PC-9 (cell line): ENCODE measurements at regions not wholly inside any gene's neighbourhood (a gene's known extent, or its start where the extent isn't known, plus 50 kb on each side); places are given as distances from the start of the nearest gene placed in this dataset.

Source experiments
- BruUV-seq: library from RNA; stranded (reverse); fragments of 400-500 nt; replicated peaks from 2 replicates; lab custom pipeline; 2021; lab: Mats Ljungman, UMichigan
- CTCF ChIA-PET: fragments of 300-600 bp; sonication (Branson Sonifier 250); formaldehyde crosslinking; loops from one replicate; lab custom pipeline; 2022; ENCODE audit warnings: antibody characterized with exemption; lab: Charles Lee
- POLR2A ChIA-PET: fragments of 300-600 bp; sonication (Branson Sonifier 250); formaldehyde crosslinking; loops from one replicate; lab custom pipeline; 2022; ENCODE audit warnings: antibody characterized with exemption; ENCODE audit not compliant: unreplicated experiment; lab: Charles Lee
- DNase-seq, 2 experiments: peaks; one replicate each; pipeline versions ENCODE4 v3.0.0 to v3.0.0-alpha.2; 2015 to 2022; ENCODE audit warnings: mixed read lengths in 1 of 2
- H2AFZ ChIP-seq: fragments of 200-600 bp; sonication (generic); 2 replicates; pipeline ENCODE4 v1.8.1; 2017; ENCODE audit warnings: antibody characterized with exemption
- H3F3A ChIP-seq: fragments of 200-600 bp; sonication (generic); 2 replicates; pipeline ENCODE4 v1.8.1; 2017; ENCODE audit warnings: antibody characterized with exemption, mild to moderate bottlenecking, low read depth; ENCODE audit not compliant: insufficient read depth
- H3K27ac ChIP-seq: fragments of 200-600 bp; sonication (generic); 2 replicates; pipeline ENCODE4 v1.6.1; 2016; ENCODE audit warnings: mixed run types
- H3K27me3 ChIP-seq: fragments of 200-600 bp; sonication (generic); 2 replicates; pipeline ENCODE4 v1.6.1; 2016; ENCODE audit warnings: low read depth, mixed run types; ENCODE audit not compliant: insufficient read depth
- H3K36me3 ChIP-seq: fragments of 200-600 bp; sonication (generic); 2 replicates; pipeline ENCODE4 v1.6.1; 2016; ENCODE audit warnings: low read depth, mixed run types
- H3K4me1 ChIP-seq: fragments of 200-600 bp; sonication (generic); replicated peaks from 2 replicates; pipeline ENCODE4 v1.6.1; 2016; ENCODE audit warnings: mixed run types; ENCODE audit not compliant: insufficient read depth
- H3K4me2 ChIP-seq: fragments of 200-600 bp; sonication (generic); 2 replicates; pipeline ENCODE4 v1.6.1; 2017; ENCODE audit warnings: mixed run types
- H3K4me3 ChIP-seq: fragments of 200-600 bp; sonication (generic); 2 replicates; pipeline ENCODE4 v1.6.1; 2016; ENCODE audit warnings: mixed run types
- H3K79me2 ChIP-seq: fragments of 200-600 bp; sonication (generic); 2 replicates; pipeline ENCODE4 v1.6.1; 2017; ENCODE audit warnings: low read depth, mixed run types
- H3K9me2 ChIP-seq: fragments of 200-600 bp; sonication (generic); 2 replicates; pipeline ENCODE4 v1.8.1; 2017; ENCODE audit warnings: mild to moderate bottlenecking; ENCODE audit not compliant: insufficient read depth
- H3K9me3 ChIP-seq: fragments of 200-600 bp; sonication (generic); 2 replicates; pipeline ENCODE4 v1.8.1; 2016; ENCODE audit warnings: low read depth; ENCODE audit not compliant: insufficient read depth
- H4K20me1 ChIP-seq: fragments of 200-600 bp; sonication (generic); 2 replicates; pipeline ENCODE4 v1.8.1; 2017; ENCODE audit not compliant: insufficient read depth
- EZH2 ChIP-seq: fragments of 200-600 bp; sonication (generic); IDR thresholded peaks from 2 replicates; pipeline ENCODE4 v1.8.0; 2017; ENCODE audit warnings: antibody characterized with exemption, low read depth
- intact Hi-C: fragments of 100-400 bp; cut with micrococcal nuclease; formaldehyde crosslinking; loops from one replicate; pipeline ENCODE4 v1.10.0; 2022; ENCODE audit not compliant: unreplicated experiment
- TF ChIP-seq, protein P1 (sequence below): fragments of 200-600 bp; sonication (generic); conservative IDR thresholded peaks from 2 replicates; pipeline ENCODE4 v1.6.1; 2017; ENCODE audit warnings: mixed run types, antibody characterized with exemption, mild to moderate bottlenecking, moderate library complexity

DNA sequence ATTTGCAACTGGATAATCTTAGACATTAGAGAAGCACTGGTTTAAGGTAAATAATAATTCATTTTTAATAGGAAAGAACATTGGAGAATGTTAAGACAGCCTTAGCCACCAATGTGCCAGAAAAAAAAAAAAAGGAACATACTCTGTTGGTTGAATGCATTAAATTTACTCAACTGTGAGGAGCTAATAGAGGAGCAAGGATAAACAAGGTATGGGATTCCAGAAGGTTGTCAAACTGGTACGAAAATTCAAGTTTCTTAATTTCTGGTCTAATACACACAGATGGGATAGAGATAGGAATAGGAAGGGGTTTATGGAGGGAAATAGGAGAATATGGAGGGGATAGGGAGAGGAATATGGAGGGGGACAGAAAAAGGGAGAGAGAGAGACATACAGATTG is 1096.6 kb downstream of the ARAP2 start:
- Histone ChIP-seq H3K27ac (no peak overlapping the region), H3K27me3 (no peaks in the 10 kb centered on the region), H3K4me2 (no peak overlapping the region), H3K9me2 (no peaks in the 10 kb centered on the region), H3K4me3 (no peak overlapping the region), H3F3A (no peaks in the 10 kb centered on the region), H3K36me3 (no peaks in the 10 kb centered on the region), H3K9me3 (no peaks in the 10 kb centered on the region), H2AFZ (no peak overlapping the region), H4K20me1 (no peaks in the 10 kb centered on the region), H3K4me1 (no peaks in the 10 kb centered on the region), H3K79me2 (no peaks in the 10 kb centered on the region)
- no TSS peak for BruUV-seq
- TF ChIP-seq EZH2, result no peak
- TF ChIP-seq, protein P1, sequence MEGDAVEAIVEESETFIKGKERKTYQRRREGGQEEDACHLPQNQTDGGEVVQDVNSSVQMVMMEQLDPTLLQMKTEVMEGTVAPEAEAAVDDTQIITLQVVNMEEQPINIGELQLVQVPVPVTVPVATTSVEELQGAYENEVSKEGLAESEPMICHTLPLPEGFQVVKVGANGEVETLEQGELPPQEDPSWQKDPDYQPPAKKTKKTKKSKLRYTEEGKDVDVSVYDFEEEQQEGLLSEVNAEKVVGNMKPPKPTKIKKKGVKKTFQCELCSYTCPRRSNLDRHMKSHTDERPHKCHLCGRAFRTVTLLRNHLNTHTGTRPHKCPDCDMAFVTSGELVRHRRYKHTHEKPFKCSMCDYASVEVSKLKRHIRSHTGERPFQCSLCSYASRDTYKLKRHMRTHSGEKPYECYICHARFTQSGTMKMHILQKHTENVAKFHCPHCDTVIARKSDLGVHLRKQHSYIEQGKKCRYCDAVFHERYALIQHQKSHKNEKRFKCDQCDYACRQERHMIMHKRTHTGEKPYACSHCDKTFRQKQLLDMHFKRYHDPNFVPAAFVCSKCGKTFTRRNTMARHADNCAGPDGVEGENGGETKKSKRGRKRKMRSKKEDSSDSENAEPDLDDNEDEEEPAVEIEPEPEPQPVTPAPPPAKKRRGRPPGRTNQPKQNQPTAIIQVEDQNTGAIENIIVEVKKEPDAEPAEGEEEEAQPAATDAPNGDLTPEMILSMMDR, result no peak
- intact Hi-C loops, result no loop called here
- ChIA-PET CTCF (no interaction called here), POLR2A (no interaction called here)
- DNase-seq, result no peak

DNA sequence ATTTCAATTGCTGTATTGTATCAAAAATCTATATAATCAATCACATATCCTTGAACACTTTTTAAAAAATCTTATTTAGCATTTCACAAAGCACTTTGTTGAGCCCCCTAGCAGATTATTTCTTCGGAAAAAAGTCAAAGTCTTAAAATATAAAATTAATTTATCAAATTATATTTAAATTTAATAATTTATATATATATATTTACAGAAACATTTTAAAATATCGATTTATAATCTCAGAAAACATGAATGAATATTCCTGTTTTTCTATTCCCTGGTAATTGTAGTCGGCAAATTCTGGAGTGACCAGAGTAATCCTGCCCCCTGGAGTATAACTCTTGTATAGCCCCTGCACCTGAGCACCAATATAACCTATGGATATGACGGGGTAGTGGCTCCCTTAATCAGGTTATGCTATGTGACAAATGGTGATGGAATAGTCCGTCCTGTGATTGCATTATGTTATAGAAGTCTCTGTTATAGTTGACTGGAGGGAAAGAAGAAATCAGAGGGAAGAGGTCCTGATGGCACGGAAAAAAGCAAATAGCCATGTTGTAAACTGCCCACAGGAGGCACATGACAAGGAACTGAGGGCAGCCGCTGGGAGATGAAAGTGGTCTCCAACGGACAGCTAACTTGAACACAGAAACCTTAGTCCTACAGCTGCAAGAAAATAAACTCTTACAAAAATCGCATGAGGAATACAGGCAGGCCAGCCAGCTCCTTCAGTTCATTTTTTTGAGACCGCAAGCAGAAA is 1092.3 kb downstream of the ARAP2 start:
- no peak for TF ChIP-seq EZH2
- TF ChIP-seq, protein P1, result peak; percentile 78
- no TSS peak for BruUV-seq
- H2AFZ ChIP-seq, result no peak overlapping the region
- H3K27ac ChIP-seq, result no peak overlapping the region
- no peaks in the 10 kb centered on the region for H3K9me3 ChIP-seq
- no peak overlapping the region for H3K4me2 ChIP-seq
- no peaks in the 10 kb centered on the region for H3K9me2 ChIP-seq
- H4K20me1 ChIP-seq, result no peaks in the 10 kb centered on the region
- no peaks in the 10 kb centered on the region for H3F3A ChIP-seq
- POLR2A ChIA-PET, result no interaction called here
- CTCF ChIA-PET, result interaction anchor here (0.6 kb wide), 1 partner anchor 55 kb away, joined by 3 read pairs; no protein-coding TSS in a partner anchor
- H3K4me1 ChIP-seq, result no peaks in the 10 kb centered on the region
- DNase-seq, result peak in 1 of 2 experiments; percentile 49
- no peaks in the 10 kb centered on the region for H3K36me3 ChIP-seq
- H3K4me3 ChIP-seq, result no peak overlapping the region
- intact Hi-C loops, result no loop called here
- H3K27me3 ChIP-seq, result no peaks in the 10 kb centered on the region
- no peaks in the 10 kb centered on the region for H3K79me2 ChIP-seq

- no peaks in the 10 kb centered on the region for H3K36me3 ChIP-seq
- intact Hi-C loops, result no loop called here
- H3K9me2 ChIP-seq, result no peaks in the 10 kb centered on the region
- no peak overlapping the region for H2AFZ ChIP-seq
- CTCF ChIA-PET, result no interaction called here
- no TSS peak for BruUV-seq
- no peaks in the 10 kb centered on the region for H4K20me1 ChIP-seq
- H3K4me3 ChIP-seq, result no peak overlapping the region
- H3K79me2 ChIP-seq, result no peaks in the 10 kb centered on the region
- H3K4me1 ChIP-seq, result no peaks in the 10 kb centered on the region
- no peak for TF ChIP-seq EZH2
- TF ChIP-seq, protein P1, result no peak
- no peak overlapping the region for H3K27ac ChIP-seq
- POLR2A ChIA-PET, result no interaction called here
- no peaks in the 10 kb centered on the region for H3K27me3 ChIP-seq
- H3K9me3 ChIP-seq, result no peaks in the 10 kb centered on the region
- no peak overlapping the region for H3K4me2 ChIP-seq
- DNase-seq, result no peak
- no peaks in the 10 kb centered on the region for H3F3A ChIP-seq
These were observed 1081.1 kb downstream of the ARAP2 start for GRCh38 chr4:35163168-35163567.
